NCI-H2227 (cell line): ENCODE measurements at regions not wholly inside any gene's neighbourhood (a gene's known extent, or its start where the extent isn't known, plus 50 kb on each side); places are given as distances from the start of the nearest gene placed in this dataset.

Experiments used
- DNase-seq: peaks from one replicate; lab custom pipeline; 2025; ENCODE audit not compliant: unreplicated experiment; lab: John Stamatoyannopoulos, UW

- DNase-seq = no peak
These were observed 73.1 kb downstream of the IRF8 start for GRCh38 chr16:85971902-85972638.

DNA sequence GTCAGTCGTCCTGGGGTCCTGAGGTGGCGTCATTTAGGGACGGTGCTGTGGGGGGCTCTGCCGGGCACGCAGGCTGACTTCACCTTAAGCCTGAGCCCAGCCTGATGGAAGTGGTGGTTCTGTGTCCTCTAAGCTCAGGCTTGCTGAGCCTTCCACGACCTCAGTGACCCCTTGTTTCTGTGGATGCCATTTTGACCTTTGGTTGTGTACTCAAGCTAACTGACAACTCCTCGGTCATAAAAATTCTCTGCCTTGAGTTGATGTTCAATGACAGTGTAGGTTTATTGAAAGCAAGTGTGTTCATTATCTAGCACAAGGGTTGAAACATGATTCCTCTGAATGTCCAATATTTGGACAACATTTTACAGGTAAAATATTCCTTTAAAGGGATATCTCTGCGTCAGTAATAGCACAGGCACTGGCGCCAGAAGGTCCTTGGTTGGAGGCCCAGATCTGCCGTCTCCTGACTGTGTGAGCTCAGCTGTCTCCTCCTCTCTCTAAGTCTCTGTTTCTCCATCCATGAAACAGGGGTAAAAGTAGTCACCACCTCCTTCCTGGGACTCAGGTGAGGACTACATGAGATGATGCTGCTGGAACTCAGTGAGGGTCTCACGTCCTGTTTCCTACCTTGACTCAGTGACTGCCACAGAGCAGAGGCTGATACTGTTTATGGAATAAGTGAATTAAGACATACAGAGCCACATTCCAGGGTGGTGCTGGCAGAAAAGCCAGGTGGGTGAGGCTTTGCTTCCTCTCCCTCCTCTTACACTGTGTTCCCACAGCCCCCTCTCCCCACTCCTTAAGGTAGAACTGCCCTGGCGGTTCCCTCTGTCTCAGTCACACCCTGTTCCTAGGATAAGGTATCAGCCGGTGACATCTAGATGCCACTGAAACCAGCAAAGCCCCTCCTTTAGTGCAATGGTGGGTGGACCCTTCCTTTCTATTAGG is 75.7 kb downstream of the IRF8 start:
- DNase-seq = no peak

- DNase-seq = no peak
These were observed 76.6 kb downstream of the IRF8 start for GRCh38 chr16:85975451-85975981.

DNA sequence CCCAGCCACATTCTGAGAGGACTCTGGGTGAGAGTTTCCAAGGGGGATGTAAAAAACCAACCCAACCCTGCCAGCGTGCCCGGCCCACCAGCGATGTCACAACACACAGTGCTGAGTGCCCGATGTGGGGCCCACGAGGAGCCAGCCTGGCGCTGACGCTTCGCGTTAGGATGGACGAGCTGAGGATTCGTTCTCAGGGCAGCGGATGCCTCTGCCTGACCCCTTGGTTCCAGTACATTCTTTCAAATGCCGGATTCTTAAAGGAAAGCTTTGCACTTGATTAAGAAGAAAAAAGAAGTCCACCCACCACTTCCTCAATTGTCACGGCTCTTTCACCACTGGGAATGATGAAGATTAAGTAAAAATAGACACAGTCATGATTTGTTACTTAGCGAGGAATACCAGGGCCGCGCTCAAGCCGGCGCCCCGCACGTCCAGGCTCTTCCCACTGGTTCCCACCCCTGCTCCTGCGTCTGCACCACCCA is 79.4 kb downstream of the IRF8 start:
- no peak for DNase-seq

GRCh38 chr16:85978976-85979375 is 80.0 kb downstream of the IRF8 start:
- DNase-seq = no peak

GRCh38 chr16:85979605-85980004 is 80.6 kb downstream of the IRF8 start:
- no peak for DNase-seq

- DNase-seq = no peak
These were observed 81.7 kb downstream of the IRF8 start for GRCh38 chr16:85980686-85981085.

DNA sequence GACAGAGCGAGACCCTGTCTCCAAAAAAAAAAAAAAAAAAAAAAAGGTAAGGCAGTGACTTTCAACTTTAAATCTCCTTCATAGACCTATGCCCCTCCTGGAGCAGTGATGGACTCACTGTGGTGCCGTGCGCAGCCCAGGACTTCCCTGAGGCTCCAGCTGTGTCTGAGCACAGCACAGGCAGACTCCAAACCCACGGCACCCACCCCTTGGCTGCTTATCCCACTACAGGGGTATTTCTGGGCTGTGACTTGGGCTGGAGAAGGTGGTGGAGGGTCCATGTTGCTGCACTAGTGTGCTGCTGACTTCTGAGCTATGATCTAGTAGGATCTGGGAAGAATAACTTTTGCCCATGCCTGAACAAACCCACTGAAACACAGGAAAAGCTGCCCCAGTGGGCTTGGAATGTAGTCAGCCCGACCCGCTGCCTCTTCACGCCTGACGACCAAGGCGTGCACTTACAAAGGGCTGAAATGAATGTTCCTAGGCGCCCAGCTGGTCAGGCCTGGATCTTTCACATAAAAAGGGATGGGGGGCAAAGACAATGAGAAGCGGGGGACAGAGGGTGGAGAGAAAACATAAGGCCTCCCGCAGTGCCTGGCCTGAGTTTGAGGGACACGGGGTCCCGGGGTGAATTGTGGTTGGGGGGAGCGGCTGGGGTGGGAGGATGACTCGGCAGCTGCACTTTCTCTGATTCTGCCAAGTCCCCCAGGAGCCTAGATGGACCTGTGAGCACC is 83.0 kb downstream of the IRF8 start:
- no peak for DNase-seq

DNA sequence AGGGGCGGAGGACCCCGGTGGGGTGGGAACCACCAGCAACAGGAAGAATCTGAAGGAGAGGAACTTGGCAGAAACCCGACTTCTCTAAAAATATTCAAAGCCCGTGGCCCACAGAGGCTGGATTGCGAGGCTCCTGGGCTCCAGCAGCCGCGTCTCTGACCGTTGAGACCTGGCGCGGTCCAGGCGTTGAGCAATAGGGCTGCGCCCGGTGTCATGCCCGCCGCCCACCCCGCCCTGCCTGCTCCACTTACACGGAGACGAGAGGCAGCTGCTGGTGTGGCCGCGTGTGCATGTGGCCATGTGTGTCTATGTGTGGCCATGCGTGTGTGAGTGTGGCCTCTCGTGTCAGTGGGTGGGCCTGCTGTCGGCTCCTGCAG is 83.6 kb downstream of the IRF8 start:
- no peak for DNase-seq

- DNase-seq = no peak
These were observed 84.1 kb downstream of the IRF8 start for GRCh38 chr16:85983064-85983463.

- DNase-seq = no peak
These were observed 84.8 kb downstream of the IRF8 start for GRCh38 chr16:85983606-85984230.

GRCh38 chr16:85984231-85984880 is 85.4 kb downstream of the IRF8 start:
- DNase-seq = no peak

DNA sequence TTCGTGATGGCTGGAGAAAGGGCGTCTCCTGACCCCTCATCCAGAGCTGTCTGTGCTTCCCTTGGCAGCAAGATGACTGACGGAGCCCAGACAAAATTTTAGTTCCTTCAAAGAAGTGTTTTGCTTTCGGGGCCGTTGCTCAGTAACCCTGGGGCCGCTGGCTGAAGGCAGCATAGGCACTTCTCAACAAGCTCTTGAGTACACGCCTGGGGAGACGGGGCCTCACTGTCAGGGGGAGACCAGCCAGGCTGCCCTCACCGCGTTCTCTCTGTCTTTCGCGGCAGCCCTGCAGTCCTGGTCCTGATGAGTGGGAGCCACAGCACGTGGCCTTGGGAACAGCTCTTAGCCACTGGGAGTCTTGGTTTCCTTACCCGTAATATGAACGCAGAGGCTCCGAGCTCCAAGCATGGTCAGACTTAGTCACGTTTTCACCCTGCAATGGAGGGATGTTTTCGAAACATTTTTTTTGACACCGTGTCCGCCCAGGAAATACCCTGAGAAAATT is 86.0 kb downstream of the IRF8 start:
- DNase-seq = no peak

DNA sequence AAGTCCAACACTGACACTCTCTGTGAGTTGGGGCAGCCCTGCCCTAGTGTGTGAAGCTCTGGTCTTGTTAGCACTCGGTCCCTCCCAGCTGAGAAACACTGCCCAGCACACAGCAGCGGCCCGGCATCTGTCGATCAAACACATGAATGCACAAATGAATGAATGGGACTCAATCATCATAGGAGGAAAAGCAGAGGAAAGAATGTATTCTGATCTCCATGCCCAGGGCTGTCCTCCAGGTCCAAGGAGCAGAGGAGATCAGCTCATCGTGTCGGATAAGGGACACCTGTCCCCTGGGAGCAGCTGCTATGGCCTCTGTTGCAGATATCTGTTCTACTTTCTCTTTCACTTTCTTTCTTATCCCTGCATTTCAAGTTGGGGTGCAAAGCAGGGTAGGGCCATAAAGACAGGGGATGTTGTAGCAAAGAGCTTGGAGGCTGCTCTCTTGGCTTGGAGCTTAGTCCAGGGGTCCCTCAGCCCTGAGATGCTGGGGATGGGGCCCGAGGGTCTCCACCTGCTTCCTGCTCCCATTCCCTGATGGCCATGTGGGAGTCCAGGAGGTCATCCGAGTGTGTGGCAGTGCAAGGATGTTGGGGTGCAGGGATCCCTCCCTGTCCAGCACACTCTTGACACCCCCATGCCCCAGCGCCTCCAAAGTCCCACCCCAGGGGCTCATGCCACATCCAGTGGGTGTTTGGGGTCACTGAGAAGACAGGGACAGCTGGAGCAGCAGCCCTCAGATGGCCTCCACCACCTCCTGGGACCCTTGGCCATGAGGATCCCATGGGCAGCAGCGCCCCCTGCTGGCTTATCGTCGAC is 88.2 kb downstream of the IRF8 start:
- DNase-seq = no peak

- no peak for DNase-seq
These were observed 88.8 kb downstream of the IRF8 start for GRCh38 chr16:85987750-85988078.

DNA sequence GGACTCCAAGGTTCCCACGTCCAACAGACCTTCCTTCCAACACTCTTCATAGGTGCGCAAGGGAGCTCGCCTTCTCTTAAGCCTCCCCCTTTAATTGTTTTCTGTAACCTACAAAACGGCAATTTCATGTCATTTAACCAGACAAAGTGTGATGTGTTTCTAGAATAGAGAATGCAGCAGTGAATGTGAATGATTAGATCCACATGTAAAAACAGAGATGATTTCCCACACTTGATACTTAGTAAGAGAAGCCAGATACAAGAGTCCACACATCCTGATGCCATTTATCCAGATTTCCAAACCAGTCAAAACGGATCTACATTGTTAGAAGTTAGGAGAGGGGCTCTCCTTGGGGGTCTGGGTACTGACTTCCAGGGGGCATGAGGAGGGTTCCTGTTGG is 89.3 kb downstream of the IRF8 start:
- no peak for DNase-seq

DNA sequence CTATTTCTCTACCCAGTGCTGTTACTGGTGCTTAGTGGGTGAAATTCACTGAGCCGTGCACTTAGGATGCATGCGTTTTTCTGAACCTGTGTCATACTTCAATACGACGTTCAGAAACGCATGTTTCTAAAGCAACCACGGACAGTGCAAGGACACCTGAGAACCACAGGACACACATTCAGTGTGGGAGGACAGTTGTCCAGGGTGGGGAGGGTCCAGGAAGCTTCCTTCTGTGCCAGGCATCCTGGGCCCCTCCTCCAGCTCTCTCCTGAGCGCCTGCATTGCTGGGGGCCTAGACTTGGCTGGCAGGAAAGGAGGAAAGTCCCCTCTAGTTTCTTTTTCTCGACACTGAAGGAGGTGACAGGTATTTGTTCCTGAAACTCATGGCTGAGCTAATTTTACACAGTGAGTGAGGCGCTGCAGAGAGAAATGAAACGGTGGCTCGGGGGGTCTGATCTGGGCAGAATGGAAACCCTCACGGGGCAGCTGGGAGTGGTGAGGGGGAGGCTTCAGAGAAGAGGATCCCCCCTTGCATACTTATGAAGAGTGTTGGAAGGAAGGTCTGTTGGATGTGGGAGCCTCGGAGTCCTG is 89.9 kb downstream of the IRF8 start:
- no peak for DNase-seq

GRCh38 chr16:85989376-85989775 is 90.4 kb downstream of the IRF8 start:
- no peak for DNase-seq
